Thymus (tissue), 11 donors: ENCODE measurements at regions not wholly inside any gene's neighbourhood (a gene's known extent, or its start where the extent isn't known, plus 50 kb on each side); places are given as distances from the start of the nearest gene placed in this dataset.

Experiments
- DNase-seq, 9 donors: peaks; one replicate each; pipeline ENCODE4 v3.0.0-alpha.2; 2013; ENCODE audit warnings: low spot score in 9 of 9, low read depth in 6 of 9, missing footprints in 1 of 9
- H3K27ac ChIP-seq, 2 donors: one replicate each; pipeline ENCODE4 v1.5.1; 2013; ENCODE audit warnings: control low read depth in 1 of 2, low read depth in 1 of 2, low read length in 1 of 2, mild to moderate bottlenecking in 1 of 2, moderate library complexity in 1 of 2
- H3K27me3 ChIP-seq, 2 donors: one replicate each; pipeline ENCODE4 v1.5.1; 2013; ENCODE audit warnings: low read length in 1 of 2; ENCODE audit not compliant: control insufficient read depth in 2 of 2, insufficient read depth in 1 of 2
- H3K36me3 ChIP-seq, 2 donors: one replicate each; pipeline ENCODE4 v1.5.1; 2013; ENCODE audit warnings: low read length in 1 of 2, mild to moderate bottlenecking in 1 of 2, moderate library complexity in 1 of 2; ENCODE audit not compliant: control insufficient read depth in 2 of 2, insufficient read depth in 2 of 2
- H3K4me1 ChIP-seq, 2 donors: one replicate each; pipeline ENCODE4 v1.5.1; 2013; ENCODE audit warnings: low read length in 2 of 2; ENCODE audit not compliant: control insufficient read depth in 2 of 2, insufficient read depth in 2 of 2
- H3K4me3 ChIP-seq, 2 donors: one replicate each; pipeline ENCODE4 v1.5.1; 2013; ENCODE audit warnings: low read length in 2 of 2, control low read depth in 1 of 2, mild to moderate bottlenecking in 1 of 2
- H3K9me3 ChIP-seq, 2 donors: one replicate each; pipeline ENCODE4 v1.5.1; 2013; ENCODE audit warnings: low read length in 1 of 2, mild to moderate bottlenecking in 1 of 2; ENCODE audit not compliant: control insufficient read depth in 2 of 2, insufficient read depth in 1 of 2
- WGBS: extraction: QIAGEN DNeasy Blood & Tissue Kit; methylation state at CpG from one replicate; pipeline ENCODE4 v1.1.7; 2013; 5-methylcytosine and 5-hydroxymethylcytosine counted together
- donor health status: healthy.

GRCh38 chr1:239467730-239468129, 81.4 kb downstream of the CHRM3 start:
- no peaks in the 10 kb centered on the region for H3K27me3 ChIP-seq
- H3K9me3 ChIP-seq, result no peaks in the 10 kb centered on the region
- no peaks in the 10 kb centered on the region for H3K4me1 ChIP-seq
- no peak overlapping the region for H3K4me3 ChIP-seq
- no peaks in the 10 kb centered on the region for H3K36me3 ChIP-seq
- WGBS, result 92% methylated on average over 2 of the region's 2 CpGs
- no peak overlapping the region for H3K27ac ChIP-seq
- DNase-seq, result no peak

DNA sequence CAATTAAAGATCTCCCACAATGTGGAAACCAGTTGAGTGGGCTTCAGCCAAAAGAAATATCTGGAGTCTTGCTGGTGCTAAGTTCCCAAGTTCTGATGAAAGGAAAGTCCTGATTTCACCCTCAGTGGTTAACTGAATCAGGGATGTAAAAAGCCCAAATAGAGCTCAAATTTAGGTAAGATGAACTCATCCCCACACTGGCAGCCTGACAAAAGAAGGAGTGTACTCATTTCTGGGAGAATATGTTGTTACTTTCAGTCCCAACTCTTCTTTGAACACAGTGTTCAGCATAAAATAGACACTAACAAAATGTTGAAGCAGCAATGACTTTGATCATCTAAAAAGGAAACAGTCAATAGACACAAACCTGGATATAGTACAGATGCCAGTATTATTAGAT, 91.7 kb downstream of the CHRM3 start:
- H3K27me3 ChIP-seq, result no peaks in the 10 kb centered on the region
- peaks cover 0 to 5% of the 10 kb centered on the region in 2 donors for H3K9me3 ChIP-seq
- no peaks in the 10 kb centered on the region for H3K36me3 ChIP-seq
- DNase-seq, result no peak
- no peak overlapping the region for H3K4me3 ChIP-seq
- H3K27ac ChIP-seq, result no peak overlapping the region
- no peaks in the 10 kb centered on the region for H3K4me1 ChIP-seq

- H3K9me3 ChIP-seq, result peaks cover 0 to 5% of the 10 kb centered on the region in 2 donors
- no peak for DNase-seq
- no peaks in the 10 kb centered on the region for H3K4me1 ChIP-seq
- H3K27ac ChIP-seq, result no peak overlapping the region
- 76% methylated on average over 2 of the region's 2 CpGs for WGBS
- no peak overlapping the region for H3K4me3 ChIP-seq
- no peaks in the 10 kb centered on the region for H3K27me3 ChIP-seq
- H3K36me3 ChIP-seq, result no peaks in the 10 kb centered on the region
Measured at GRCh38 chr1:239483391-239483790, 97.0 kb downstream of the CHRM3 start.

GRCh38 chr1:239493811-239494414, 107.5 kb downstream of the CHRM3 start:
- Histone ChIP-seq H3K9me3 (no peaks in the 10 kb centered on the region), H3K36me3 (no peaks in the 10 kb centered on the region), H3K27ac (no peak overlapping the region), H3K4me1 (no peaks in the 10 kb centered on the region), H3K27me3 (no peaks in the 10 kb centered on the region), H3K4me3 (no peak overlapping the region)
- 93% methylated on average over 2 of the region's 2 CpGs for WGBS
- DNase-seq, result no peak

DNA sequence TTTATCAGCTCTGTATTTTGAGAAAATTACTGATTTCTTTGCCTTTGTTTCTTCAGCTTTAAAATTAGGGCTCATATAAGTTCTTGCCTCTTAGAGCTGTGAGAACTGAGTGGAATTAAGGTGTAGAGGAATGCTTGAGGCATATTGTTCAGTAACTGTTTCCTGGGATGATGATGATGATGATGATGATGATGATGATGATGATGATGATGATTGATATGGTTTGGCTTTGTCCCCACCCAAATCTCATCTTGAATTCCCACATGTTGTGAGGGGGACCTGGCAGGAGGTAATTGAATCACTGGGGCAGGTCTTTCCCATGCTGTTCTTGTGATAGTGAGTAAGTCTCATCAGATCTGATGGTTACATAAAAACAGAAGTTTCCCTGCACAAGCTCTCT, 118.7 kb downstream of the CHRM3 start:
- H3K27me3 ChIP-seq, result no peaks in the 10 kb centered on the region
- no peak overlapping the region for H3K4me3 ChIP-seq
- no peaks in the 10 kb centered on the region for H3K4me1 ChIP-seq
- H3K27ac ChIP-seq, result no peak overlapping the region
- peaks cover 0 to 10% of the 10 kb centered on the region in 2 donors for H3K9me3 ChIP-seq
- no peak for DNase-seq
- H3K36me3 ChIP-seq, result no peaks in the 10 kb centered on the region

DNA sequence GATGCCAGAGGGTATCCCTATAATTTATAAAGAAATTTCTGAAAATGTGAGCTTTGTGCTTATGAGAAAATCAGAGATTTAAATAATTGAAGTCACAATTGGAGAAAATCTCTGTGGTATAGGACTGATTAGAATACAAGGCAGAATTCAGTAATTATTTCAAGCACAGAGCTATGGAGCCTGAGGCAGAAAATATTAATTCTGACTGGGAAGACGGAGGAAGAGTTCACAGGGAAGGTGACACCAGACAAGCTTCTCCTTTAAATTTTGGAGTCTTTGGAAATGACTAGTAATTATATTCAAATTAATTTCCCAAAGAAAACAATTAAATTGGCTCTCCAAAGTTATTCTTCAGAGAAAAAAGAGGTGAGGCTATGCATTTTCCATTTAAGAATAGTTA, 121.5 kb downstream of the CHRM3 start:
- H3K27me3 ChIP-seq, result no peaks in the 10 kb centered on the region
- DNase-seq, result no peak
- no peaks in the 10 kb centered on the region for H3K36me3 ChIP-seq
- H3K4me1 ChIP-seq, result no peaks in the 10 kb centered on the region
- no peak overlapping the region for H3K4me3 ChIP-seq
- H3K27ac ChIP-seq, result no peak overlapping the region
- 97% methylated on average over 1 of the region's 1 CpG for WGBS
- peaks cover 0 to 10% of the 10 kb centered on the region in 2 donors for H3K9me3 ChIP-seq

- 74% methylated on average over 2 of the region's 2 CpGs for whole genome bisulfite sequencing
Measured at GRCh38 chr1:239511875-239512274, 125.5 kb downstream of the CHRM3 start.

GRCh38 chr1:239516579-239516978, 130.2 kb downstream of the CHRM3 start:
- H3K27ac ChIP-seq, result no peak overlapping the region
- H3K4me1 ChIP-seq, result no peaks in the 10 kb centered on the region
- no peak for DNase-seq
- no peaks in the 10 kb centered on the region for H3K36me3 ChIP-seq
- no peaks in the 10 kb centered on the region for H3K27me3 ChIP-seq
- H3K4me3 ChIP-seq, result no peak overlapping the region
- WGBS, result 93% methylated on average over 9 of the region's 9 CpGs
- H3K9me3 ChIP-seq, result no peaks in the 10 kb centered on the region

More at GRCh38 chr1:239511875-239512274, 125.5 kb downstream of the CHRM3 start:
- H3K9me3 ChIP-seq, result peaks cover 0 to under 1% of the 10 kb centered on the region in 2 donors
- no peak overlapping the region for H3K27ac ChIP-seq
- H3K36me3 ChIP-seq, result no peaks in the 10 kb centered on the region
- no peak for DNase-seq
- H3K4me3 ChIP-seq, result no peak overlapping the region
- no peaks in the 10 kb centered on the region for H3K27me3 ChIP-seq
- H3K4me1 ChIP-seq, result no peaks in the 10 kb centered on the region

DNA sequence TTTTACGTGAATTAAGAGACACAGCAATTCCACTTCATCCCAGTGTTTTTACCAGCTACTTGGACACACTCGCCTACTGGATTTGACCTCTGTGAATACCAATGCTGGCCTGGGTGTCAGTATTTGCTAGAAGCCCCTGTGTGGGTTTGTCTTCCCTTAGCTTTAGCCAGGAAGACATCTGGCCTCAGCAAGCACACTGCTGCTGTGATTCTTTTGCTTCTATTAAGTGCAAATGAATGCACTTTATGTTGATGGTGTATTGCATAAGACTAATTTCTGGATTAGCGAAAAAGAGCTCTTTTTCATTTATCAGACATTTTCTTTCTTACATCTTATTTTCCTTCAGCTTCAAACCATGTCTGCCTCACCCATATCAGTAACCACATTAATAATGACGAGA, 140.0 kb downstream of the CHRM3 start:
- WGBS, result 96% methylated on average over 4 of the region's 4 CpGs
- Histone ChIP-seq H3K36me3 (no peaks in the 10 kb centered on the region), H3K27me3 (no peaks in the 10 kb centered on the region), H3K9me3 (no peaks in the 10 kb centered on the region), H3K4me1 (no peaks in the 10 kb centered on the region), H3K4me3 (no peak overlapping the region), H3K27ac (no peak overlapping the region)
- DNase-seq, result no peak
